ENCODE measurements at regions not wholly inside any gene's neighbourhood (a gene's known extent, or its start where the extent isn't known, plus 50 kb on each side); places are given as distances from the start of the nearest gene placed in this dataset.

DNA sequence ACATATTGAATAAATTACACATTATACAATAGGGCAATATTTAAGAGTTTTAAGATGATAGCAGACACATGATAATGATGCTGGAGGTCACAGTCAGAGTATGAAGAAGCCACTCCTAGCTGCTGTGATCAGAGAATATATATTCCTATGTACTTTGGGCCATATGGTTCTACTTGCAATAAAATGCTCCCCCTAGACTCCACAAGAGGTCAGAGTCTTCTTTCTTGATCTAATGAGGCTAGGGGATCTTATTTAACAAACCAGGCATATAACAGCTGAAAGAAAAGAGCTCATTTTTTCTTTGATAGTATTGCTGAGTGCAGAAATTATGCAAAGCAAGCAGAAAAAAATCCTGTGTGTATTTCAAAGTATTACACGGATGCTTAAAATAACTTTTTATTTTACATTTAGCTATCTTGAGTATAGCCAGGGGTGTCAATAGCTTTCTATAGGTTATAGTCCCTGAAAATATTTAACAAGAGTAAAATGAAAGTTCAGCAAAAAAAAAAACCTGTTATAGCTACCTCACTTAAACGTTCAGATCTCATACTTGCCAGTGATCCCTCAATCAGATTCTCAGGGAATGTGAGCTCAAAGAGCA lies 748.7 kb upstream of the CHAC2 start:
- DNase-seq = no peak

DNA sequence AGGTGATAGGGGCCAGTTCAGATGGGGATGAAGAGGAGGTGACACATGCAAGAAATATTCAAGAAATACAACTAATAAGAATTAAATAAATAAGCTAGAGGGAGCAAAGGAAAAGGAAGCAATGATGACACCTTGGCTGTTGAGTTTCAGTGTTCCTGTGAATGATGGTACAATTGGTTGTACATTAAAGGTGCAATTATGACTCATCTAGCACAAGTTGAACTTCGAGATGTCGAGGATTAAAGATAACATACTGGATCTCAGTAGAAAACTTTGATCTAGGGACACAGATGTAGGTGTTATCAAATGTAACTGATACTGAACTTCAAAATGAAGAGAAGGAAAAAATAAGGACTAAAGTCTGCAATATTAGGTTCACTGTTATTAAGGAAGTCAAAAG lies 760.6 kb upstream of the CHAC2 start:
- no peak for DNase-seq

DNA sequence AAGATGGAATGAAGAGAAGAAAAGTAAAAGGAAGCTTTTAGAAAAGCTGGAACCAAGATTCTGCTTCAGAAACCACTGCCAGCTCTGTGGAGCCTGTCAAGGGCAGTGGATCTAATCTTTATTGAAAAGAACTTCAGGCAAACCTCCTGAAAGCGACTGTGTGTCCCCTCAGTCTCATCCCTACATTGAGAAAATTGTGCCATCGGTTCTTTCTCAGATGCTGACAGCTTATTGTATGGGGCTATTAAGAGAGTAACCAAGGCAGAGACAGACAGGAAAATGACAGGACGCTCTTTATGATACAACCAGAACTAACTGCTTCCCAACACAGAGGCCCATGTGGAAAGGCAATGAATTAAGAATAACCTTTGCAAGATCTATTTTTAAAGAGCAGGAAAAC lies 763.2 kb upstream of the CHAC2 start:
- DNase-seq = no peak

DNA sequence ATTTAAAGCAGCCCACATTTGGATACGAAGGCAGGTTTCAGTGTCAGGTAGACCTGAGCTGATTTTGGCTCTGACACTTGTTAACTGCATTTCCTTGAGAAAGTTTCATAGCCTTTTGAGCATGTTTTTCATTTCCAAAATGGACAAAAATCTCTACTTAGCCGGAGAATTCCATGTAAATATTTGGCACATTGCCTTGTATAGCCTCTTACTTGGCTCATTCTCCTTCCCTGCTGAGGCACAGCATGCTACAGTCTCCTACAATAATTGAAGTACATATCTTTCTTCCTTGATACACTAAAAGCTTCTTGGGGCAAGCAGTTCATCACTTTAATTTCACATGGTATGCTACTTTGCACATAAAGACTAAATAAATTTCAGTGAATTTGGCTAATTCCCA lies 772.2 kb upstream of the CHAC2 start:
- no peak for DNase-seq

DNA sequence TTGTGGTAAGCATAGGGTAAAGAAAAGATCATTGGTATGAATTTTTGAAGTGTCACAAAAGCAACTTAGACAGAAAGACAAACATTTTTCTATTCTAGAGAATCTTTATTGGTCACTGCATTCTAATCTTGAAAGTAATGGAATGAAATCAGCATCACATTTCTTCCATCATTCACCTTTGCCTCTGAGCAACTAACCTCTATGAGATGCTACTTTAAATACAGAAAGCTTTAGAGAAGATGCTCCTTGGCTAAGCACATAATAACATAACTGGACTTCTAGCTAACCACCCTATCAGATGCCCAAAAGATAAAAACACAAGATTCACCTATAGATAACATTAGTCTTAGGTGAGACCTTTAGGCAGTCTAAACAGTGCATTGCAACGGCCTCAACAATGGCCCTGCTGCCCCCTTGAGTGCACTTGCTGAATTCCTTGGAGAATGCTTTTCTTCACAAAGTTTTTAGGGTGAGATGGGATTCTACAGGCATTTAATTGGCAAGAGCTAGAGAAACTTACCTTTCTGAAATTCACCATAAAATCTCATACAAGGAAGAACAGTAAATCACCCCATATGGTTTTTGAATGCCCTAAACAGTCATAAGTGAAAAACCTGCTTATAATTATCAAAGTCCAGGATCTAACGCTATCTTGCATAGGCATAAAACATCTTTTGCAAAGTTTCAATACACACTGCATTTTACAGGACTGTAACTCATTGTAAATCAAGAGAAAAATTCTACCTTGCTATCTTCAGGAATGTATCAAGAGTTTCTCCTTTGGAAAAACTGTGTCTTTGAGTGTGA lies 791.3 kb upstream of the CHAC2 start:
- no peak for DNase-seq

DNA sequence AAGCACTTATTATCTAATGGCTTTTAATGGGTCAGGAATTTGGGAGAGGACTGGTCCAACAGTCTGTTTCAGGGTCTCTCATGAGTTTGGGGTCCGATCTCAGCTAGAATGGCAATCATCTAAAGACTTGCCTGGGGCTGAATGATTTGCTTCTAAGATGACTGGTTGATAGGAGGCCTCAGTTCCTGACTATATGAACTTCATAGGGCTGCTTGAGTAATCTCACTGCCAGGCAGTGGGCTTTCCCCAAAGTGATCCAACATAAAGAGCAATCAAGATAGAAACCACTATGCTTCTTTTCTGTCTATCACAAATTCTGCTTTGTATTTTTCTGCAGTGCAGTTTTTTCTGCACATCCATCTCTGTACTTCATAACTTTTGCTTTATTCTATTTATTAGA lies 793.5 kb upstream of the CHAC2 start:
- DNase-seq = no peak

DNA sequence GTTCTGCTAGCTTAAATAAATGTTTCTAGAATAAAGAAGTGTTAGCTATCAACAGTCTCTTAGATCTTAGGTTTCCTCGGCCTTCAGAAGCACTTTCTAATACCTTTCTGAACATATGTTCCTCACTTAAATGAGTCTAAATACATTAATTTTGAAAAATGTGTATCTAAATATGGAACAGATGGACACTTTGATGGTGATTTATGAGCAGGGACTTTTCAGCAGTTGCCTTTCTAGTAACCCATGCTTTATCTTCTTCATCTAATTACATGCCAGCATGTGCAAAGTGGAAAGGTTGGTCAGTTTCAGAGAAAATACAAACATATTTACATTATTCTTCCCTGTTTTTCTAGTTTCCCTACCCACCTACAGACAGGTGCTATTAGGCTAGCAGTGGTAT lies 797.0 kb upstream of the CHAC2 start:
- no peak for DNase-seq

DNA sequence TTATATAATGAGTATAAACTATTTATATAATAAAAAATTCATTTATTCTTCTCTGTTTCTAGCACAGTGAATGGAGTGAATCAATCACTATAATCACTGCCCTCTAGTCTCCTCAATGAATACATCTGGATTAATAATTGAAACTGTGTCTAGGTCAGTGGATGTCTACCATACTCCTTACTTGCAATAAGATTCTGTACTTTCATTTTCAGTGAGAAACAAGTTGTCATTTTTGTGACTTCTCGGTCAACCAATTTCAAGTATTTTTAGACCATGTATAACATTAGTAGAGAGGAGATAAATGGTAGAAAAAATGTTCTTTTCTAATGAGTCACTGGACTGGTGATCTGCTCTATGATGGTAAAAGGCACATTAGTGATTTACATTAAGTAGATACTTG lies 799.6 kb upstream of the CHAC2 start:
- no peak for DNase-seq

DNA sequence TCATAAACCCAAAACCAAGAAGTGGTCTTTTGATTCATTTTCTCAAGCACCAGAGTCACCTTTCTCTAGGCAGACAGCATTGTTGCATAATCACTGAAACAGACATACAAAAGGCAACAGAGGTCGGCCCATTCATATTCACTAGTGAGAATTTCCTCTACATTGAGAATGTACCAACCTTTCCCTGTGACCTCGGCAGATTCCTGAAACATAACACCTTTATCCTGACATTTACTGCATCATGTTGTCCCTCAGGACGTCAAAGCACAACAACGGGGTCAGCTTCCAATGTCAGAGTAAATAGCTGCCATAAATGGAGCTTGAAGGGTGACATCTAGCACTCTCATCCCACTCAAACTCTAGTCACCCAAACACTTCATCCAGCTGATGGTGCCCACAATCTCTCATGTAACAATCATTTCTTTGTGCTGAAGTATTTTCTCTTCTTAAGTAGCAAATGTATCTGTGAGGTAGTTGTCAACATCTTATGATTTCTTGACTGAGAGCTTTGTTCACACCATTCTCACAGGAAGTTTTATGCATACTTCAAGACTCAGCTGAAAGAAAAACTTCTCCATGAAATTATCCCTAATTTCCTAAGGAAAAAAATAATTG lies 802.6 kb upstream of the CHAC2 start:
- no peak for DNase-seq

DNA sequence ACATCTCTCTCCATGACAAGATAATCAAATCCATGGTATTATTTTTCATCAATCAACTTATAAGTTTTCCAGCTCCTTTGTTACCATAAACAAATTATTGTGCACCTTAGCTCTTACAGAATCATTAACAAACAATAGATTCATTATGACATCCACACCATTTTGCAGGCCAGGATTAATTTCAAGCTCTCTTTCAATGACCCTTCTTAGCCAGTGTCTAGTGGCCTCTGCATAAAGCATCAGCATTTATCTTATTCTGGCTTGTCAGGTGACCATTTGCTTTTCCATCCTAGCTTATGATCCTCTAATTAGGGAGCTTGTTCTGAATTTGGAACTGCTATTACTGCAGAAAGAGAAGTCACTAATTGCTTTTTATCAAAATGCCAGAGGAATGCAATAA lies 806.2 kb upstream of the CHAC2 start:
- DNase-seq = no peak

DNA sequence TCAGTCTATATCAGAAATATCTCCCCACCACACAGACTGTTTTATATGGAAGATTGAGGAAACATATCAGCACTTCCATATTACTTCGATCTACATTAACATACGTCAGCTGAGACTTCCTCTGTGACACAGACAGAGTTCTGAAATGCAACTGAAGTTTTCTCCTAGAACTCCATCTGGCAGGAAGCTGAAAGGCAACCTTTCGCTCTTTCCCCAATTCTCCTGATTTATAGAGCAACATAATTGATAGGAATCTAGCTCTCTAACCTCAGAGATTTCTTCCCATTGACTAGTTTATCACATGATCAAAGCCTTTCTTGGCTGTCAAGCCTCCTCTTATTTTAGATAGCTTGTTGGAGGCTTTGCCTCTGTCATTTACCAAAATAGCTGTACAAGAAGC lies 806.7 kb upstream of the CHAC2 start:
- DNase-seq = no peak

DNA sequence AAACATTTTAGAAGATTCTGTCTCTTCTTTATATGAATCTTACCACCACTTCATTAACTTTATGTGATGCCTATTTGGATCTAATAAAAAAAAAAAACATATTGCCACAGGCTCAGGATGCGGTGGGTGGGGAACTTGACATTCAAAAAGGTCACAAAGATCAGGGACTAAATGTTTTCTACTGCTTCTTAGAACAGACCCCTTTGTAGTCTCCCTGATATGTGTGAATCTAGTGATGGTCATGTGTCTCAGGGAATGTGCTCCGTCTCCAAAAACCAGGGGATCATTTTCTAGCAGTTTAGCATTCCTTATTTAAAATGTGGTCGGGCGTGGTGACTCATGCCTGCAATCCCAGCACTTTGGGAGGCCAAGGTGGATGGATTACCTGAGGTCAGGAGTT lies 807.8 kb upstream of the CHAC2 start:
- no peak for DNase-seq

DNA sequence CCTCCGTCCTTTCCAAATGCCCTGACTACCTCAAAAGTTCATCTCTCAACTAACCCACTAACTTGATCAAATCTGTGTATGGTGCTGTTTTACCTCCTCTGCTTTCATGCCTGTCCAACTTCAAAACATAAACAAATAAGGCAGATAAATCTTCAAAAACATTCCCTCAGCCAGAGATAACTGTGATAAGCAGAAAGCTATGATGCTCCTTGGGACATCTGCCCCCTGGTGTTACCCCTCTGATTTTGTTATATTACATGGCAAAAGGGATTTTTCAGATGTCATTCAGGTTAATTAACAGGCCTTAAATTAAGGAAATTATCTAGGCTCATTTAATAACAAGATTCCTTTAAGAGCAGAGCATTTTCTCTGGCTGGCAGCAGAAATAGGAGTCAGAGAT lies 810.8 kb upstream of the CHAC2 start:
- DNase-seq = no peak

DNA sequence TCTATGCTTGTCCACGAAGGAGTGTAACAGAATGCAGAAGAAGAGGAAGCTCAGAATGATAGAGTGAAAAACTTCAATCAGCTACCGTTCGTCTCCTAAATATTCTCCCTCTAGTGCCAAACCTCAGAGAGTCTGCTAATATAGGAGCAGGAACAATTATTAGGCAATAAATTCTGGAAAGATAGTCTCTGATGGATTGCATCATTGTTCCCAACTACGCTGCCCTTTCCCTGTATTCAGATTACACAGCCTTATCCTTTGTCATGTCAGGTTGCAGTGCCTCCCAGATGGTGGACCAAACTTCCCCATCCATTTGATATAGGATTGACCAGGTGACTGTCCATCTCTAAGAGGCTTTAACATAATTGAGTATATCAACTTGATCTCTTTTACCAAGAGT lies 811.5 kb upstream of the CHAC2 start:
- no peak for DNase-seq

DNA sequence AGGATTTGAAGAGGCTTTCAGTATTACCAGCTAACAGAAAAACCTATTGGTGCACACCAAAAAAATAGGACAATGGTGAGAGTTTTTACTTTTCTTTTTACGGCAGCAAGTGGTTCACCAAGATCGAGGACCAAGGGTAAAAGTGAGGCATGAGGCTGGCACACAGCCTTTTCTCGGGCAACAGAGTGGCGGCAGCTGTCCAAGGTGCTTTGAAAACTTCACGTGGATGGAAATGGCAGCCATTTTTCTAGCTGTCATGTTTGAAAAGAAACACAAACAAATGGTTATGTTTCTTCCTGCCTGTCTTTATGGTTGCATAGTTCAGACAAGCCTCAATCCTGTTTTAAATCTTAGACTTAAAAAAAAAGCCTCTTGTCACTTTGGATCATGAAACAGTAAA lies 812.5 kb upstream of the CHAC2 start:
- no peak for DNase-seq

DNA sequence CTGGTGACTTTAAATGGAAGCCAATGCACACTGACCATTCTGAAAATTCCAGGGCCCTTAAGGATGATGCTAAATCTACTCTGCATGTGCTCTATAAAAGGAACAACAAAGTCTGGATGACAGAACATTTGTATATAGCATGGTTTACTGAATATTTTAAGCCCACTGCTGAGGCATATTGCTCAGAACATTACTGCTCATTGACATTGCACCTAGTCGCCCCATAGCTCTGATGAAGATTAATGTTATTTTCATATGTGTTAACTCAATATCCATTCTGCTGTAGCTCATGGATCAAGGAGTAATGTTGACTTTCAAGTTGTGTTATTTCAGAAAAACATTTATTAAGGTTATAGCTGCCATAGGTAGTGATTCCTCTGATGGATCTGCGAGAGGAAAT lies 827.5 kb upstream of the CHAC2 start:
- no peak for DNase-seq

DNA sequence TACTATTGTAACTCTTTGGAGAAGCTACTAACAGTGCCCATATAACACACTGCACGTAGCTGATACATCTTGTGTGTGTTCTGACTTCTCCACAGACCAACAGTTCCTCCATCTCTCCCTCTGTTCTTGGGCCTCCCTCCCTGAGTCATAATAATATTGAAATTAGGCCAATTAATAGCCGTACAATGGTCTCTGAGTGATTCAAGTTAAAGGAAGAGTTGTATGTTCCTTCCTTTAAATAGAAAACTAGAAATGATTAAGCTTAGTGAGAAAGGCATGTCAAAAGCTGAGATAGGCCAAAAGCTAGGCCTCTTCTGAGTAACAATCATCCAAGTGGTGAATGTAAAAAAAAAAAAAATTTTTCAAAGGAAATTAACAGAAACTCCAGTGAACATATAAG lies 828.4 kb upstream of the CHAC2 start:
- DNase-seq = no peak

DNA sequence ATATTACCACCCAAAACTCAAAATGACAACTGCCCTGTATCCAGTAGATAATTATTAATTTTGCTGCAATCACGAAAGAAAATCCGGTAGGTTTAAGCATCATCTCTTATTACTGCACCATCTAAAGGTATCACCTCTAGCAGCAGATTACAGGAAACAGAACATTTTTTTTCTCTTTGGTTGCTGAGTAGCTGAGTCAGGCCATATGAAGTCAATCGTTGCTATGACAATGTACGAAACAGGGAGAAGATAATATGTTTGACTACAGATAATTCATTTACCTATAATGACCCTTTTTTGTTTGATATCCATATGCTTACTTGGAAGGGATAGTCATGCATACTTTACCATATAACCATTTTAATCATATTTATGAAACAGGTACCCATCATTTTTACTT lies 831.6 kb upstream of the CHAC2 start:
- no peak for DNase-seq

DNA sequence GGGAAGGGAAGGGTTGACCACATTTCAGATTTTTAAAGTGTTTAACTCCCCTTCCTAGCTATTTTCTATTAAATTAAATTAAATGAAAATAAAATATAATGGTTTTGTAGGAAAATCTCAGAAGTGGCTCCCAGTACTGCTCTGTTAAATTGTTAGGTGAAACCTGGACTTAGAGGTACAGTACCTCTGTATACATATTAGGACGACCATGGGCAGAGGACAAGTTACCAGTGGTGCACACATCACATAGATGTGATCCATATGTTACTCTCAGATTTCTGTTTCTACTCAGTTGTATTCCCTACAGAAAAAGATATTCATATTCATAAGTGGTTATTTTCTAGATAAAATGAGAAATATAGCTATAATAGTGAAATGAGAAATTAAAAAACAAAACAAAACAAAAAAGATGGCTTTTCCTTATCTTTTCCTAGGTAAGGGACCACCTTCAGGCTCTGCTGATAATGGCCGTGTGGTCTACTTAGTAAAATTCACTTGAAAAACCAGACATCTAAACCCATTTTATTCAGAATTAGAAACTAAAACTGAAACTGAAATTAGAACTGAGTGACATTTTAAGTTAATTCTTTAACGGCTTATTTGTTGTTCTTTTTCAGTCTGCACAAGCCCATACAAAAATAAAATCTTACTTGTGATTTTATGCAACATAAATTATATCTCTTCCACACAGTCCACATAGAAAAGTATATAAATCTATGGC lies 832.5 kb upstream of the CHAC2 start:
- no peak for DNase-seq

DNA sequence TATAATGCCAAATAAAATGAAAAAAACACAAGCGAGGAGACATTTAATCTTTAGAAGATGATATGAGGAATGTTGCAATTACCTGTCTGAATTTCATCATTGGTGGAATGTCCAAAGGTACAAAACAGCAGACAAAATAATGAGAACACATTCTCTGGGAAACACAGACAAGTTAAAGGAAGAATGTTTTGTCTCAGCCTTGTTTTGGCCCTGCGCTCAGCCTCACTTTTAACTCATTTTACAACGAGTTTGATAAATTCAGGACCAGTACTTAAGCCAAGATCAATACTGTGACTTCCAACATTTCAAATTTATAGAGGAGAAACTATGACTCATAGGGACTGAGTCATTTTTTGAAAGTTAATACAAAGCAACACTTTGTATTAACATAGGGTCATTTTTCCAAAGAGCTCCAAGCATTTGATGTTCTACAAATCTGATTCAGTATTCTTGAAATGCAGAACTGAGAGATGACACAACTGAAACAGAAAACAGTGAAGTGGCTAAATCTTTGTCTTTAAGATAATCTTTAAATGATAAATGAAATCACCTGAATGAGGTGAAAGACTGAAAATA lies 833.2 kb upstream of the CHAC2 start:
- no peak for DNase-seq

DNA sequence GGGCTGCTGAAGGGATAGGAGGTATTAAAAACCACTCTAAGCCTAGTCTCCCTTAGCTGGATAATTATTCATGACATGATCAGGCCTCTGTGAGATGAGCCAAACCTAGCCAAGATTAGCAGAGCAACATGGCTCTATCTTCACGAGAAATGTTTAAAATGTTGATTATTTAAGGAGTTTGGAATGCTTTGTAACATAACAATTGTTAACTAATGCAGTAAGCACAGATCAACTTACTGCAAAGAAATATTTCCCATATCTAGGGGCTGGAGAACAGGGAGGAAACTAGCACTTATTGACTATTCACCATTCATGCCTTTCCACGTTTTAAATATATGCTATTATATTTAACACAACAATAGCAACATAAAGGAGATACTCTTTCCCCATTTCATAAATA lies 833.7 kb upstream of the CHAC2 start:
- no peak for DNase-seq

DNA sequence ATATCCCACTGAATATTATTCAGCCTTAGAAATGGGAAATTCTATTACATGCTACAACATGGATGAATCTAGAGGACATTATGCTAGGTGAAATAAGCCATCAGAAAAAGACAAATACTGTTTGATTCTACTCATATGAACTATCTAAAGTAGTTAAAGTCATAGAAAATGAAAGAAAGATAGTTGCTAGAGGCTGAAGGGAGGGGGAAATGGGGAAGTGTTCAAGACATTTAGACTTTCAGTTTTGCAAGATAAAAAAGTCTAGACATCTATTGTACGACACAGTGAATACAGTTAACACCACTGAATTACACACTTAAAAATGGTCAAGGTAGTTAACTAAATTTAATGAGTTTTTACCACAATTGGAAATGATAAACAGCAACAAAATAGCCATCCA lies 835.9 kb upstream of the CHAC2 start:
- no peak for DNase-seq

DNA sequence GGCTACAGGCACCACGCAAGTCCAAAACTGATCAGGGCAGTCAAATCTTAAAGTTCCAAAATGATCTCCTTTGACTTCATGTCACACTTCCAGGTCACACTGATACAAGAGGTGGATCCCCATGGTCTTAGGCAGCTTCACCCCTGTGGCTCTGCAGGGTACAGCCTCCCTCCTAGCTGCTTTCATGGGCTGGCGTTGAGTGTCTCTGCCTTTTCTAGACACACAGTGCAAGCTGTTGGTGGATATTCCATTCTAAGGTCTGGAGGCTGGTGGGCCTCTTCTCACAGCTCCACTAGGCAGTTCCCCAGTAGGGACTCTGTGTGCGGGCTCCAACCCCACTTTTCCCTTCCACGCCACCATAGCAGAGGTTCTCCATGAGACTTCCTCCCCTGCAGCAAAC lies 838.2 kb upstream of the CHAC2 start:
- DNase-seq = no peak

DNA sequence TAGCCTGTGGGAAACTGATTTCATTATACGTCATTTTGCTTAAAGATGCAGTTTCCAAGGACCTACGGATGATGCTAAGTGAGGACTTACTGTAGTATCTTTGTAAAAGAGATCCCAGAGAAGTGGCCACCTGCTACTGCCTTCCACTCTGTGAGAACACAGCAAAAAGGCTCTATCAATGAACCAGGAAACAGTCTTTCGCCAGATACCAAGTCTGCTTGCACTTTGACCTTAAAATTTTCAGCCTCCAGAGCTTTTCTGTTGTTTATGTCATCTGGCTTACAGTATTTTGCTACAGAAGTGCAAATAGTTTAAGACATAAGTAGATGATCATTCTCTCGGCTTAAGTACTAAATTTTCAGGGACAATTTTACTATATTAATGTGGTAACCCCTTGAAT lies 847.9 kb upstream of the CHAC2 start:
- no peak for DNase-seq

Data from cerebellar nuclear complex (tissue), 1 donor.